HG03521 (cell line): ENCODE measurements at regions not wholly inside any gene's neighbourhood (a gene's known extent, or its start where the extent isn't known, plus 50 kb on each side); places are given as distances from the start of the nearest gene placed in this dataset.

Source experiments
- ATAC-seq: cut with Tn5 transposase; IDR thresholded peaks from one replicate; pipeline ENCODE4 v1.9.1; 2021; ENCODE audit warnings: mild to moderate bottlenecking, moderate library complexity; ENCODE audit not compliant: unreplicated experiment

GRCh38 chr14:61940666-61941420 lies 178.6 kb downstream of the SNAPC1 start:
- no peak for ATAC-seq

- ATAC-seq, result no peak
Measured at GRCh38 chr14:61941421-61942150, 179.4 kb downstream of the SNAPC1 start.

GRCh38 chr14:61948376-61948775 lies 186.2 kb downstream of the SNAPC1 start:
- ATAC-seq, result no peak

GRCh38 chr14:61950340-61950739 lies 188.1 kb downstream of the SNAPC1 start:
- no peak for ATAC-seq

- no peak for ATAC-seq
Measured at GRCh38 chr14:61953602-61954001, 191.4 kb downstream of the SNAPC1 start.

GRCh38 chr14:61954306-61954705 lies 192.1 kb downstream of the SNAPC1 start:
- ATAC-seq, result no peak

- no peak for ATAC-seq
Measured at GRCh38 chr14:61956517-61956916, 194.3 kb downstream of the SNAPC1 start.

- ATAC-seq, result no peak
Measured at GRCh38 chr14:61959348-61959747, 197.1 kb downstream of the SNAPC1 start.

- ATAC-seq, result no peak
Measured at GRCh38 chr14:61961369-61961768, 199.1 kb downstream of the SNAPC1 start.

- ATAC-seq, result no peak
Measured at GRCh38 chr14:61963926-61964325, 201.7 kb downstream of the SNAPC1 start.

DNA sequence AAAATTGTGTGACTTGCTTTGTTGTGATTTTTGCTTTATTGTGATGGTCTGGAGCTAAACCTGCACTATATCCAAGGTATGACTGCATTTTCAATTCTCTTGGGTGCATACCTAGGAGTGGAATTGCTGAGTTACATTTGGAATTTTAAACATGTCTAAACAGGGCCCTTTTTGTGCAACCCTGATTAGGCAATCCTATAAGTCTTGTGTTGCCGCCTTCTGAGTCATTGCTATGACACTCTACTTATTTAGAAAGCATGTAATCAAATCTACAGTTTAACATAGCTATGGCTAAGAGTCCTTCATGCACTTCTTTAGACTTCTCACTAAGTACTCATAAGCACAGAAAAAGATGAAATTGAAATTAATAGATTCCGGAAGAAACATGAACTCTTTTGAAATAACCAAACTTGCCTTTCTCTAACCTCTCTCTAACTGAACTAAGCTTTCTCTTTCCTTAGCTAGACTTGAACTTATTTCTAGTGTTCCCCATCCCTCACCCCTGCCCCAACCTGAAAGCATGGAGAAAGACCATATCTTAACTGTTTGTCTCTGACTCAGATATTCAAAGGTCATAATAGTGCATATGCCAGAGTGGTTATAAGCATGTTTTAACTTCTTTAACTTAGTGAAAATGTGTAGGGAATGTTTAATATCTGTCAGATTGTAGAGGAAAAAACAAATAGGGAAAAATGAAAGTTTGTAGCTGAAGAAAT lies 203.0 kb downstream of the SNAPC1 start:
- ATAC-seq, result no peak

DNA sequence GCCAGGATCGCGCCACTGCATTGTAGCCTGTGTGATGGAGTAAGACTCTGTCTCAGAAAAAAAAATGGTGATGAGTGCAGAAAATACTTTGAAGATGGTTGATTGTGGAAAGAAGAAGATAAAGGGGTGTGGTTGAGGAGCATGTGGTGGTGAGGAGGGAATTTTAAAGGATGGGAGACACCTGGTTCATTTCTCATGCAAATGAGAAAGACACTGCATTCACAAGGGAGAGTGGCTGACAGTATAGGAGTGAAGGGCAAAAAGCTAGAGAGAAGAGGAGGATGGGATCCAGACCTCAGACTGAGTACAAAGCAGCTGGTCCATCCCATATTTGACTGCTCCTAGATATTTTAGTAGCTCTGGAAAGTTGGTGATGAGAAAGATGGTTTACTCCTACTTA lies 206.0 kb downstream of the SNAPC1 start:
- ATAC-seq, result no peak

GRCh38 chr14:61972711-61973110 lies 210.5 kb downstream of the SNAPC1 start:
- no peak for ATAC-seq

GRCh38 chr14:61973981-61974380 lies 211.8 kb downstream of the SNAPC1 start:
- ATAC-seq, result no peak

GRCh38 chr14:61977217-61977616 lies 215.0 kb downstream of the SNAPC1 start:
- ATAC-seq, result no peak

GRCh38 chr14:61988240-61988639 lies 226.0 kb downstream of the SNAPC1 start:
- ATAC-seq, result no peak

DNA sequence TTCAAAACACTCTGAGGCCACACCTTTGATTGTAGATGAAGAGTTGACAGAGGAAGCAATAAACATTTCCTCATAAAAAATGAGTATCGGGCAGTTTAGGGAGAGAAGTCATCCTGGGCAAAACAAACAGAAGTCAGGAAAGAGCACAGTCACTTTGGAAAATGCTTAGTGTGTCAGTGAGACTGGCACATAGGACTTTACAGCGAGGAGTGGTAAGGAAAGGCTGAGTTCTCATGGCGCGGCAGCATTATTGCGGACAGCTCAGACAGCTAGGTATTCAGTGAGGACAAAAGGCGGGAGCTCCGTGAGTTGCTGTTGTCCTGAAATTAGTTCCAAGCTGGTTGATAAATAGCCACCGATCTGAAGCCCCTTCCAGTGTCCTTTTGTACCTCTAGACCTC lies 229.9 kb downstream of the SNAPC1 start:
- no peak for ATAC-seq

DNA sequence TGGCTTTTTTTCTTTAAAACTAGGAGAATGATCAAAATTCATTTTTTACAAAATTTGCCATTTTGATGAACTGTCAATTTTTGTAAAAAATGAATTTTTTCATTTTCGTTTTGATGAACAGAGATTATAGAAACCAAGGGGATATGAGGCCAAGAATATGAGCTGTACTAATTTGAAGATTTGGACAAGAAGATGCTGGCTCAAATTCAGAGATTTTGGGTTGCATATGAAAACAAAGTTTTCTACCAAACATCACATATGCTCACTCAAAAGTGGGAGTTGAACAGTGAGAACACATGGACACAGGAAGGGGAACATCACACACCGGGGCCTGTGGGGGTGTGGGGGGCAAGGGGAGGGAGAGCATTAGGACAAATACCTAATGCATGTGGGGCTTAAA lies 230.7 kb downstream of the SNAPC1 start:
- no peak for ATAC-seq

- ATAC-seq, result no peak
Measured at GRCh38 chr14:61994589-61994988, 232.4 kb downstream of the SNAPC1 start.

- ATAC-seq, result no peak
Measured at GRCh38 chr14:61996753-61997152, 234.5 kb downstream of the SNAPC1 start.

- ATAC-seq, result no peak
Measured at GRCh38 chr14:61997161-61997560, 234.9 kb downstream of the SNAPC1 start.

DNA sequence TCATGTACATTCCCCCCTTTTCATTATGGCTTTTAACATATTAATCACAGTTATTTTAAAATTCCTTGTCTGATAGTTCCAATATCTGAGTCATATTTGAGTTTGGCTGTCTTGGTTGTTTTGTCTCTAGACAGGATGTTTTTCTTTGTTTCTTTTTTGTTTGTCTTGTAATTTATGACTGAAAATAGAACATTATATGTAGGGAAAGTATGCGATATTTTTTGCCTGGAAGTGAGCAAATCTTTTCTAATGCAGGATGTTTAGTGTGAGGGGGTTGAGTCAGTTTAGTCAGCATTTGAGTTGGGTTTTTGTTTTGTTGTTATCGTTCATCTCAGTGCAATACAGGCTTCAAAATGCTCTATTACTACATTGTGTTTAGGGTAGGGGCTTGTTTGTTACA lies 239.7 kb downstream of the SNAPC1 start:
- ATAC-seq, result no peak
